T-cell (primary cell): ENCODE measurements at regions not wholly inside any gene's neighbourhood (a gene's known extent, or its start where the extent isn't known, plus 50 kb on each side); places are given as distances from the start of the nearest gene placed in this dataset.

ENCODE experiments used
- ATAC-seq, 4 experiments: fragments of 200-7000 bp in 3 of 4; fragments of 150-1000 bp in 1 of 4; cut with Tn5 transposase; replicated peaks in 1 of 4; 1 replicate in 3 of 4; 2 replicates in 1 of 4; pipeline ENCODE4 v1.10.0; 2021; ENCODE audit warnings: moderate library complexity in 3 of 4, mild to moderate bottlenecking in 2 of 4, moderate number of reproducible peaks in 1 of 4
- CTCF ChIA-PET, 2 donors: fragments of 300-600 bp; sonication (Branson Sonifier 250); formaldehyde crosslinking; loops; one replicate each; lab custom pipeline; 2022; ENCODE audit warnings: antibody characterized with exemption in 2 of 2; lab: Charles Lee
- POLR2A ChIA-PET, 2 donors: fragments of 300-600 bp; sonication (Branson Sonifier 250); formaldehyde crosslinking; loops; one replicate each; lab custom pipeline; 2022; ENCODE audit warnings: antibody characterized with exemption in 2 of 2; lab: Charles Lee
- DNase-seq, 35 experiments: peaks; one replicate each; pipeline versions ENCODE4 v3.0.0 to v3.0.0-alpha.2; 2013 to 2023
- H3K27ac ChIP-seq: one replicate; pipeline ENCODE4 v1.5.1; 2013; ENCODE audit warnings: low read length
- H3K27me3 ChIP-seq, 2 experiments: replicated peaks in 1 of 2; 1 replicate in 1 of 2; 2 replicates in 1 of 2; pipeline versions ENCODE4 v1.6.1 to v1.7.0; 2013; ENCODE audit warnings: low read length in 1 of 2, mixed read lengths in 1 of 2; ENCODE audit not compliant: control insufficient read depth in 2 of 2, insufficient read depth in 2 of 2; ENCODE audit errors: extremely low read depth in 1 of 2
- H3K36me3 ChIP-seq, 2 donors: 1 replicate in 1 of 2; 2 replicates in 1 of 2; pipeline versions ENCODE4 v1.6.1 to v1.7.0; 2013; ENCODE audit warnings: low read length in 1 of 2; ENCODE audit not compliant: control insufficient read depth in 2 of 2, insufficient read depth in 1 of 2; ENCODE audit errors: extremely low read depth in 1 of 2
- H3K4me1 ChIP-seq, 2 experiments: 1 replicate in 1 of 2; 2 replicates in 1 of 2; pipeline versions ENCODE4 v1.6.1 to v1.7.0; 2013; ENCODE audit warnings: low read length in 2 of 2, mixed read lengths in 1 of 2; ENCODE audit not compliant: insufficient read depth in 2 of 2, control insufficient read depth in 1 of 2; ENCODE audit errors: extremely low read depth in 1 of 2
- H3K4me3 ChIP-seq, 2 donors: 1 replicate in 1 of 2; 2 replicates in 1 of 2; pipeline versions ENCODE4 v1.5.1 to v1.7.0; 2013; ENCODE audit warnings: mild to moderate bottlenecking in 2 of 2, low read length in 1 of 2, moderate library complexity in 1 of 2; ENCODE audit not compliant: control insufficient read depth in 1 of 2; ENCODE audit errors: extremely low read depth in 1 of 2
- H3K9me3 ChIP-seq: 2 replicates; pipeline ENCODE4 v1.7.0; 2013
- H3K27ac Mint-ChIP-seq, 2 donors: one replicate each; pipeline ENCODE4 v1.8.0; 2020 to 2021; ENCODE audit warnings: mild to moderate bottlenecking in 2 of 2, mixed read lengths in 2 of 2
- H3K27me3 Mint-ChIP-seq, 2 donors: one replicate each; pipeline ENCODE4 v1.8.0; 2021 to 2022; ENCODE audit warnings: mixed read lengths in 2 of 2
- H3K36me3 Mint-ChIP-seq: one replicate; pipeline ENCODE4 v1.8.0; 2021; ENCODE audit warnings: mixed read lengths
- H3K4me1 Mint-ChIP-seq, 3 donors: one replicate each; pipeline ENCODE4 v1.8.0; 2020 to 2022; ENCODE audit warnings: mixed read lengths in 3 of 3, mild to moderate bottlenecking in 1 of 3
- H3K4me3 Mint-ChIP-seq, 3 donors: one replicate each; pipeline ENCODE4 v1.8.0; 2020 to 2022; ENCODE audit warnings: mild to moderate bottlenecking in 3 of 3, mixed read lengths in 3 of 3, moderate library complexity in 3 of 3
- H3K9me3 Mint-ChIP-seq, 3 donors: one replicate each; pipeline ENCODE4 v1.8.0; 2020 to 2022; ENCODE audit warnings: mixed read lengths in 3 of 3
- WGBS: methylation state at CpG from one replicate; pipeline ENCODE4 v1.1.5; 2013; ENCODE audit warnings: missing lambda C conversion rate; ENCODE audit not compliant: insufficient coverage; 5-methylcytosine and 5-hydroxymethylcytosine counted together

DNA sequence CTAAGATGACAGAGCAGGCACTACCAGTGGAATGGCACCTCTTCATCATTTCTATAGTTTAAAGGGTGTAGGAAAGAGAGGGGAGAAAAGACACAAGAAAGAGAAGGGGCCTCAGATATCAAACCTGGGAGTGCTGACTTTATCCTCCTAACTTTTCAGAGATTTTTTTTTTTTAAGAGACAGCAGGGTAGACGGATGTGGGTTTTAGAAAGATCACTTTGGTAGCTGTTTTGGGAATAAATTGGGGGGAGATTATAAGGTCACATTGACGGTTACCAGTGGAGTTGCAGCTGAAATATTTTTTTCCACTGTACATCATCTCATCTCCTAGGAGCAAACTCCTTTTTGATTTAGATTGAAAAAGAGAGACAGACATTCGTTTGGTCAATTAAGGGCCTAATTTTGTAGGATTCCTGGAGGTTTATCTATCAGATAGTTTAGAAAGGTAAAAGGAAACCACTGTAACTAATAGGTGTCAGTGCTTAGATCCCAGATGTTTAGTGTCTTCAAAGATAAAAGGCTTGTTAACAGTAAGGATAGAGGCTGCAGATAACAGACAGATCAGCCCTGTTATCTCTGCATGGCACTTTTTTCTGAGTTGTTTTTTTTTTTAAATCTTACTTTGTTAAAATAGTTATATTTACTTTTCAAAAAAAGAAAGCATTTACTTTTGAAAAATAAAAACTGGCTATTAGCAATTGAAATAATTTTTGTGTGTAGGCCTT, 1057.0 kb downstream of the IGSF11 start:
- no peaks in the 10 kb centered on the region for H3K27me3 Mint-ChIP-seq
- CTCF ChIA-PET: no interaction called here

DNA sequence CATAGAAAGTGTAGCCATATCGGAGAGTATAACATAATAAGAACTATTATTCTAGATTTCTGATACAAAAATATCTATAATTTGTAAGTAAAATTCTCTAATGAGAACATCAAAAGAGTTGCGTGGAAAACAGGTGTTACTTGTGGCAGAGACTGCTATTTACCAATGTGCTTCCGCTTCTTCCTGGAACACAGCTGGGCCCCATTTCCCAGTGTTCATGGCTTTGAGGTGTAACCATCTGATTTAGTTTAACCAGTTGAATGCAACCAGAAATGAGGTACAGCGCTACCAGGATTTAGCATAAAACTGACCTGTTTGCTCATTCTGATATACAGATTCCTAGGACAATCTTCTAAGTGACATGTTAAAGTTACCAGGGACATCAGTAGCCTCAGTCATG, 1055.2 kb downstream of the IGSF11 start:
- no peaks in the 10 kb centered on the region for H3K27me3 Mint-ChIP-seq
- POLR2A ChIA-PET: no interaction called here
- no peak overlapping the region for H3K4me3 Mint-ChIP-seq
- no peak for ATAC-seq
- H3K4me1 Mint-ChIP-seq: no peaks in the 10 kb centered on the region
- Histone ChIP-seq H3K36me3 (no peaks in the 10 kb centered on the region), H3K27ac (no peak overlapping the region), H3K4me1 (no peaks in the 10 kb centered on the region), H3K27me3 (no peaks in the 10 kb centered on the region), H3K9me3 (no peaks in the 10 kb centered on the region), H3K4me3 (no peak overlapping the region)
- 93% methylated on average over 3 of the region's 4 CpGs for WGBS
- CTCF ChIA-PET: no interaction called here
- no peak for DNase-seq
- no peaks in the 10 kb centered on the region for H3K36me3 Mint-ChIP-seq
- H3K27ac Mint-ChIP-seq: no peak overlapping the region
- peaks cover 0 to 4% (median under 1%) of the 10 kb centered on the region in 3 donors for H3K9me3 Mint-ChIP-seq

More for the DNA sequence above, 1057.0 kb downstream of the IGSF11 start:
- Histone ChIP-seq H3K36me3 (no peaks in the 10 kb centered on the region), H3K4me3 (no peak overlapping the region), H3K27ac (no peak overlapping the region), H3K4me1 (no peaks in the 10 kb centered on the region), H3K27me3 (no peaks in the 10 kb centered on the region), H3K9me3 (no peaks in the 10 kb centered on the region)
- ATAC-seq (no peak), DNase-seq (no peak)
- Mint-ChIP-seq H3K4me3 (no peak overlapping the region), H3K36me3 (no peaks in the 10 kb centered on the region), H3K4me1 (no peaks in the 10 kb centered on the region), H3K27ac (no peak overlapping the region), H3K9me3 (peaks cover 0 to 4% (median under 1%) of the 10 kb centered on the region in 3 donors)
- POLR2A ChIA-PET: no interaction called here
- WGBS: 33% methylated on average over 1 of the region's 3 CpGs

DNA sequence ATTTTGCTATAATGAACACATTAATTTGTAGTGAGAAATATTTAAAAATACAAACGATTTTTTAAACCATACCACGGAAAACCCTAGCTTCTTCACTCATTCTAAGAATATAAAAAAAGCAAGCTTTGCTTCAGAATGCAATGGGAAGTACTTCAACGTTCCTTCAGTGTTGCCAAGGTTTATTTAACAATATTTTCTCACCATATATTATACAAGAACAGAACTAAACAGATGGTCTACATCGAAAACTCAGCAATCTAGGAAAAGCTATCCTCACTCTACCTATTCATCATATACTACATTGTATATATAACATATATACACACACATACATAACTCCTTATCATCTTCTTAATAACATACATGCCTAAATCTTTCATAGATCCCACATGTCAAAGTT, 1047.4 kb downstream of the IGSF11 start:
- Histone ChIP-seq H3K4me3 (no peak overlapping the region), H3K4me1 (no peaks in the 10 kb centered on the region), H3K27me3 (no peaks in the 10 kb centered on the region), H3K36me3 (no peaks in the 10 kb centered on the region), H3K27ac (no peak overlapping the region), H3K9me3 (no peaks in the 10 kb centered on the region)
- Mint-ChIP-seq H3K36me3 (no peaks in the 10 kb centered on the region), H3K27me3 (no peaks in the 10 kb centered on the region), H3K9me3 (peaks cover 0 to 12% (median 2%) of the 10 kb centered on the region in 3 donors), H3K4me3 (no peak overlapping the region), H3K27ac (no peak overlapping the region), H3K4me1 (no peaks in the 10 kb centered on the region)
- CTCF ChIA-PET: interaction anchor here in 1 of 2 donors (0.7 kb wide), 1 partner anchor 80 kb away, joined by 3 read pairs; no protein-coding TSS in a partner anchor
- DNase-seq (no peak), ATAC-seq (no peak)
- no CpG with 5 or more reads among the region's 4 CpGs for WGBS
- POLR2A ChIA-PET: no interaction called here

DNA sequence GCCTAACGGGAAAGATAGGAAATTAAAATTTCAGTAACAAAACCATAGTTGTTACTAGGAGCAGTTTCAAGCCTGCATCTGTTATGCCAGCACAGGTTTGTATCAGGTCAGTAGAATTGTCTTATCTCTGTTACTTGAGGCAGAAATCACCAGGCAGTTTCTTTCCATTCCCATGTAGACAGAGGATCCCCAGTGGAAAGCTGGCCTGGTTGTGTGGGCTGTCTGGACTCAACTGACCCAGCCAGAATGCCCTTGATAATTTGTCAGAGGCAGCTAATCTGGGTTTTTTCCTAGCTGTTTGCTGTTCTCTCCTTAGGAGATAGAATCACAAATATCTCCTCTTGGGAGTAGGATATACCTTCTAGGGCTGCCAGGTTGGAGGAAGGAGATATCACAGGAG, 1044.7 kb downstream of the IGSF11 start:
- H3K27me3 Mint-ChIP-seq: peaks cover 0 to 5% of the 10 kb centered on the region in 2 donors
- WGBS: no CpG with 5 or more reads among the region's 1 CpG
- peaks cover 0 to 9% (median 0%) of the 10 kb centered on the region in 3 donors for H3K9me3 Mint-ChIP-seq
- ATAC-seq (no peak), DNase-seq (no peak)
- no peaks in the 10 kb centered on the region for H3K4me1 ChIP-seq
- H3K27ac Mint-ChIP-seq: no peak overlapping the region
- ChIA-PET CTCF (no interaction called here), POLR2A (no interaction called here)
- peaks cover 0 to under 1% of the 10 kb centered on the region in 2 experiments for H3K27me3 ChIP-seq
- no peaks in the 10 kb centered on the region for H3K4me1 Mint-ChIP-seq
- H3K36me3 ChIP-seq: no peaks in the 10 kb centered on the region
- H3K36me3 Mint-ChIP-seq: no peaks in the 10 kb centered on the region
- no peak overlapping the region for H3K4me3 Mint-ChIP-seq
- H3K27ac ChIP-seq: no peak overlapping the region
- no peaks in the 10 kb centered on the region for H3K9me3 ChIP-seq
- H3K4me3 ChIP-seq: no peak overlapping the region

DNA sequence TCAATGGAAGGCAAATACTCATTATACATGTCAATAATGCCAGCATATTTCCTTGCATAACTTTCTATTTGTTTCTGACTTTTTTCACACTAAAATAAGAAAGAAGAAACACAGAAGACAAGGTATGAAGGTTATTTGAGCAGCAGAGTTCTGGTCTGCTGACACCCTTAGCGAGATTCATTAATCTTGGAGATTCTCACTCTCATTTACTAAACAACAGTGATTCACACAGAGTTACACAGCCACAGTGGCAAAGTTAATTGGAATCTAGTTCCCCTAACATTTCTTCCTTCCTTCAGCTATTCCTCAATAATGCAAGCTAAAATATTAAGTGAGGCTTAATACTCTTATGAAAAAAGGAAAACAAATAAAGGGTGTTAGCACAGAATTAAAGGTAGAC, 1044.0 kb downstream of the IGSF11 start:
- ATAC-seq: no peak
- CTCF ChIA-PET: no interaction called here
- H3K27me3 Mint-ChIP-seq: peaks cover 4 to 5% of the 10 kb centered on the region in 2 donors
- Histone ChIP-seq H3K4me3 (no peak overlapping the region), H3K9me3 (no peaks in the 10 kb centered on the region), H3K4me1 (no peaks in the 10 kb centered on the region), H3K36me3 (no peaks in the 10 kb centered on the region), H3K27ac (no peak overlapping the region), H3K27me3 (peaks cover 0 to 3% of the 10 kb centered on the region in 2 experiments)
- peaks cover 0 to 9% (median 0%) of the 10 kb centered on the region in 3 donors for H3K9me3 Mint-ChIP-seq
- no peak overlapping the region for H3K4me3 Mint-ChIP-seq
- no peaks in the 10 kb centered on the region for H3K36me3 Mint-ChIP-seq
- H3K4me1 Mint-ChIP-seq: no peaks in the 10 kb centered on the region
- no peak overlapping the region for H3K27ac Mint-ChIP-seq
- DNase-seq: no peak
- POLR2A ChIA-PET: no interaction called here
- WGBS: no CpG with 5 or more reads among the region's 1 CpG

DNA sequence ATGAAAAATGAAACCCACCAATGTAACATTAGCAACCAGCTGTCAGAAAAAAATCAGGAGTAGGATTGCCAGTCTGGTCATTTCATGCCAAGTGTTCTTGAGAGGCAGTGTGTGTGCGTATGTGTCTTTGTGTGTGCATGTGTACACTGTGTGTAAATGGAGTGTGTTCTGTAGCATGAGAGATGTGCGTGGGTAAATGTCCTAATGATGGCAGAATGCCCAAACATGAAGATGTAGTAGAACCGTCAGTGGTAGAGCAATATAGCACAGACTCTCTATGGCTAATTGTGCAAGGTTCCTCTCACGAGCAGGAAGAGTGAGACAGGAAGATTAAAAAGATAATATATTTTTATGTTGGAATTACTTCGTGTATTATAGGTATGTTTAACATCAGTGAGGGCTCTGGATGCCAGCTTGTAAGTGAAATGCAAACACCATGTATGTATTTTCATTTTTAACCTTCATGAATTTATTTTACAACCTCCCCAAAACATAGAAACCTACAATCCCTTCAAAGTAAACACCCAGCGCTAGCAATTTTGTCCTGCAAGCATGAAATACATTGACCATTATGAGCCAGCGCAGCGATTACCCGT, 1038.7 kb downstream of the IGSF11 start:
- Mint-ChIP-seq H3K9me3 (peaks cover 0 to 3% (median 0%) of the 10 kb centered on the region in 3 donors), H3K4me3 (no peak overlapping the region), H3K36me3 (no peaks in the 10 kb centered on the region), H3K27me3 (peaks cover 7 to 13% of the 10 kb centered on the region in 2 donors), H3K27ac (no peak overlapping the region), H3K4me1 (no peaks in the 10 kb centered on the region)
- ChIA-PET POLR2A (no interaction called here), CTCF (interaction anchor here in 1 of 2 donors (0.6 kb wide), 1 partner anchor 1221 kb away, joined by 3 read pairs; no protein-coding TSS in a partner anchor)
- H3K4me3 ChIP-seq: no peak overlapping the region
- H3K27me3 ChIP-seq: peaks cover 6 to 12% of the 10 kb centered on the region in 2 experiments
- 51% methylated on average over 4 of the region's 9 CpGs for WGBS
- peaks cover 0 to 6% of the 10 kb centered on the region in 2 experiments for H3K4me1 ChIP-seq
- DNase-seq (no peak), ATAC-seq (no peak)
- H3K27ac ChIP-seq: no peak overlapping the region
- H3K9me3 ChIP-seq: no peaks in the 10 kb centered on the region
- H3K36me3 ChIP-seq: no peaks in the 10 kb centered on the region
